ENCODE measurements at regions not wholly inside any gene's neighbourhood (a gene's known extent, or its start where the extent isn't known, plus 50 kb on each side); places are given as distances from the start of the nearest gene placed in this dataset.

- in situ Hi-C loops (cut with HindIII; ENCODE audit: low sequenced_read_pairs): no loop called here
- TF ChIP-seq CTCF (IDR thresholded peaks at IDR 0.05; ENCODE audit: low read depth, low read length, missing control alignments): no peak
- H3K4me3 ChIP-seq (ENCODE audit: low read depth, low read length): no peak overlapping the region
- DNase-seq (ENCODE audit: low read depth): no peak
These were observed 298.8 kb upstream of the UMPS start for GRCh38 chr3:124431331-124431994.

- in situ Hi-C loops (cut with HindIII; ENCODE audit: low sequenced_read_pairs): no loop called here
- no peak for TF ChIP-seq CTCF (IDR thresholded peaks at IDR 0.05; ENCODE audit: low read depth, low read length, missing control alignments)
- H3K4me3 ChIP-seq (ENCODE audit: low read depth, low read length): no peak overlapping the region
- DNase-seq (ENCODE audit: low read depth): no peak
These were observed 296.1 kb upstream of the UMPS start for GRCh38 chr3:124434176-124434575.

GRCh38 chr3:124435467-124435866 lies 294.8 kb upstream of the UMPS start:
- DNase-seq (ENCODE audit: low read depth): no peak
- no peak overlapping the region for H3K4me3 ChIP-seq (ENCODE audit: low read depth, low read length)
- in situ Hi-C loops (cut with HindIII; ENCODE audit: low sequenced_read_pairs): no loop called here
- TF ChIP-seq CTCF (IDR thresholded peaks at IDR 0.05; ENCODE audit: low read depth, low read length, missing control alignments): no peak

GRCh38 chr3:124438813-124439212 lies 291.4 kb upstream of the UMPS start:
- no peak for TF ChIP-seq CTCF (IDR thresholded peaks at IDR 0.05; ENCODE audit: low read depth, low read length, missing control alignments)
- in situ Hi-C loops (cut with HindIII; ENCODE audit: low sequenced_read_pairs): no loop called here
- H3K4me3 ChIP-seq (ENCODE audit: low read depth, low read length): no peak overlapping the region
- no peak for DNase-seq (ENCODE audit: low read depth)

GRCh38 chr3:124439603-124440002 lies 290.6 kb upstream of the UMPS start:
- H3K4me3 ChIP-seq (ENCODE audit: low read depth, low read length): no peak overlapping the region
- DNase-seq (ENCODE audit: low read depth): no peak
- in situ Hi-C loops (cut with HindIII; ENCODE audit: low sequenced_read_pairs): no loop called here
- TF ChIP-seq CTCF (IDR thresholded peaks at IDR 0.05; ENCODE audit: low read depth, low read length, missing control alignments): no peak

- DNase-seq (ENCODE audit: low read depth): no peak
- in situ Hi-C loops (cut with HindIII; ENCODE audit: low sequenced_read_pairs): no loop called here
- H3K4me3 ChIP-seq (ENCODE audit: low read depth, low read length): no peak overlapping the region
- TF ChIP-seq CTCF (IDR thresholded peaks at IDR 0.05; ENCODE audit: low read depth, low read length, missing control alignments): no peak
These were observed 288.5 kb upstream of the UMPS start for GRCh38 chr3:124441766-124442165.
